MM.1S (cell line): ENCODE measurements at regions not wholly inside any gene's neighbourhood (a gene's known extent, or its start where the extent isn't known, plus 50 kb on each side); places are given as distances from the start of the nearest gene placed in this dataset.

Source experiments
- EZH2 ChIP-seq: fragments of 300-600 bp; sonication (generic); optimal IDR thresholded peaks from 2 replicates; pipeline ENCODE3; 2017; ENCODE audit warnings: low read depth, mild to moderate bottlenecking, antibody characterized with exemption, low read length, mixed read lengths
- EZH2phosphoT487 ChIP-seq: fragments of 300-600 bp; sonication (generic); IDR thresholded peaks from 2 replicates; pipeline ENCODE4 v1.6.1; 2018; ENCODE audit warnings: antibody characterized with exemption, low read length
- TF ChIP-seq, protein P1 (sequence below): fragments of 300-600 bp; sonication (generic); IDR thresholded peaks from 2 replicates; pipeline ENCODE4 v1.5.1; 2016; ENCODE audit warnings: antibody characterized with exemption, low read length, mixed read lengths

DNA sequence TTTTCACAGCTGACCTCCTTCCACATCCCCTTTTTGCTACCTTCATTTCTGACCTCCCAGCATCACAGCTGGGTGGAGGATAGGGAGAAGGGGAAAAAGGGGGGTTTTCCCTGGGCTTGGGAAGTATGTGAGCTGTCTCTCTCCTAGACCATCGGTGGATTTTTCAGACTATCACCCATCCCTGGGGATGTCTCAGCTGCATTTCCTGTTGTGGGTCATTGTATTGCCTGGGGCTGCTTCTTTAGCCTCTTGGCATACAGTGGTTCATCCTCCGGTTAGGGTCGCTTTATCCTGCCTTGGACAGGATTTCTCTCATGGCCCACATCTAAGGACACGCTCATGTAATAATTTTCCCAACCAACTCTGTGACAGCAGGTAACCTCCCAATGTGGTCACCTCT is 142.5 kb upstream of the ARG1 start:
- TF ChIP-seq, protein P1, sequence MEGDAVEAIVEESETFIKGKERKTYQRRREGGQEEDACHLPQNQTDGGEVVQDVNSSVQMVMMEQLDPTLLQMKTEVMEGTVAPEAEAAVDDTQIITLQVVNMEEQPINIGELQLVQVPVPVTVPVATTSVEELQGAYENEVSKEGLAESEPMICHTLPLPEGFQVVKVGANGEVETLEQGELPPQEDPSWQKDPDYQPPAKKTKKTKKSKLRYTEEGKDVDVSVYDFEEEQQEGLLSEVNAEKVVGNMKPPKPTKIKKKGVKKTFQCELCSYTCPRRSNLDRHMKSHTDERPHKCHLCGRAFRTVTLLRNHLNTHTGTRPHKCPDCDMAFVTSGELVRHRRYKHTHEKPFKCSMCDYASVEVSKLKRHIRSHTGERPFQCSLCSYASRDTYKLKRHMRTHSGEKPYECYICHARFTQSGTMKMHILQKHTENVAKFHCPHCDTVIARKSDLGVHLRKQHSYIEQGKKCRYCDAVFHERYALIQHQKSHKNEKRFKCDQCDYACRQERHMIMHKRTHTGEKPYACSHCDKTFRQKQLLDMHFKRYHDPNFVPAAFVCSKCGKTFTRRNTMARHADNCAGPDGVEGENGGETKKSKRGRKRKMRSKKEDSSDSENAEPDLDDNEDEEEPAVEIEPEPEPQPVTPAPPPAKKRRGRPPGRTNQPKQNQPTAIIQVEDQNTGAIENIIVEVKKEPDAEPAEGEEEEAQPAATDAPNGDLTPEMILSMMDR, result no peak
- no peak for TF ChIP-seq EZH2
- TF ChIP-seq EZH2phosphoT487, result no peak
